Gastrocnemius medialis (tissue), 4 donors: ENCODE measurements at regions not wholly inside any gene's neighbourhood (a gene's known extent, or its start where the extent isn't known, plus 50 kb on each side); places are given as distances from the start of the nearest gene placed in this dataset.
A peak's percentile ranks its signal among the peaks of the same experiment; 100 is the strongest.

Experiments
- ATAC-seq, 2 donors: fragments of 150-250 bp; one replicate each; pipeline ENCODE4 v1.9.1; 2016
- DNase-seq, 2 donors: peaks; one replicate each; pipeline ENCODE4 v3.0.0-alpha.2; 2019
- H3K27ac ChIP-seq, 4 donors: fragments of 200-600 bp; sonication (generic); 1 replicate in 1 of 4; 2 replicates in 3 of 4; pipeline ENCODE4 v1.5.1; 2016 to 2018; ENCODE audit warnings: mild to moderate bottlenecking in 2 of 4, moderate library complexity in 1 of 4
- H3K27me3 ChIP-seq, 3 donors: fragments of 200-600 bp; sonication (generic) in 2 of 3; 1 replicate in 1 of 3; 2 replicates in 2 of 3; pipeline versions ENCODE4 v1.5.1 to v1.6.0; 2016 to 2019; ENCODE audit warnings: mild to moderate bottlenecking in 1 of 3, moderate library complexity in 1 of 3
- H3K36me3 ChIP-seq, 2 donors: fragments of 200-600 bp; sonication (generic) in 1 of 2; one replicate each; pipeline ENCODE4 v1.5.1; 2017 to 2018
- H3K4me1 ChIP-seq, 2 donors: fragments of 200-600 bp; sonication (generic) in 1 of 2; one replicate each; pipeline ENCODE4 v1.5.1; 2016 to 2017; ENCODE audit warnings: mild to moderate bottlenecking in 2 of 2
- H3K4me3 ChIP-seq, 4 donors: fragments of 200-600 bp; sonication (generic) in 3 of 4; 1 replicate in 1 of 4; 2 replicates in 3 of 4; pipeline ENCODE4 v1.5.1; 2016 to 2019; ENCODE audit warnings: mild to moderate bottlenecking in 2 of 4
- H3K9me3 ChIP-seq, 3 donors: fragments of 200-600 bp; sonication (generic) in 2 of 3; 1 replicate in 1 of 3; 2 replicates in 2 of 3; pipeline ENCODE4 v1.5.1; 2016 to 2019
- CTCF ChIP-seq, 5 experiments: fragments of 450-650 bp in 3 of 5; fragments of 200-600 bp in 2 of 5; sonication (generic) in 2 of 5; IDR thresholded peaks in 4 of 5; conservative IDR thresholded peaks in 1 of 5; 1 replicate in 4 of 5; 2 replicates in 1 of 5; pipeline ENCODE4 v1.5.1; 2016 to 2019; ENCODE audit warnings: antibody characterized with exemption in 5 of 5, mild to moderate bottlenecking in 3 of 5, moderate library complexity in 3 of 5
- POLR2A ChIP-seq, 2 donors: fragments of 450-650 bp; IDR thresholded peaks; one replicate each; pipeline ENCODE4 v1.6.1; 2017; ENCODE audit warnings: antibody characterized with exemption in 2 of 2, mild to moderate bottlenecking in 2 of 2, moderate library complexity in 2 of 2
- in situ Hi-C, 4 donors: fragments of 200-750 bp; cut with MboI; loops; one replicate each; pipeline versions ENCODE4 v1.15.0 to v1.8.0; 2017; ENCODE audit warnings: low sequenced_read_pairs in 4 of 4
- intact Hi-C: fragments of 100-400 bp; cut with DNase I; formaldehyde crosslinking; loops from one replicate; pipeline ENCODE4 v1.15.1; 2023; ENCODE audit warnings: low total_unique reads

- DNase-seq (peak in 1 of 2 donors; percentile 40), ATAC-seq (peak; percentile 44 to 45)
- no peaks in the 10 kb centered on the region for H3K36me3 ChIP-seq
- peak in 1 of 2 donors; percentile 47 for TF ChIP-seq POLR2A (IDR thresholded peaks at IDR 0.05)
- no peak for TF ChIP-seq CTCF (IDR thresholded peaks at IDR 0.05 in 4 of 5, conservative IDR thresholded peaks at IDR 0.05 in 1 of 5)
- peak overlapping the region; percentile 37 to 56 (median 38) for H3K4me3 ChIP-seq
- peaks cover 3 to 5% of the 10 kb centered on the region in 2 donors for H3K4me1 ChIP-seq
- intact Hi-C loops (no loop called here), in situ Hi-C loops (loop anchor here in 1 of 4 donors (25.0 kb wide), 1 partner anchor 1615 kb away; a partner anchor contains a TSS)
- peaks cover 86 to 99% (median 91%) of the 10 kb centered on the region in 3 donors for H3K27me3 ChIP-seq
- no peaks in the 10 kb centered on the region for H3K9me3 ChIP-seq
- H3K27ac ChIP-seq = peak overlapping the region; percentile 24 to 62 (median 48)
These were observed 109.8 kb downstream of the HFE start for GRCh38 chr6:26196846-26197635.

- intact Hi-C loops (no loop called here), in situ Hi-C loops (loop anchor here in 1 of 4 donors (25.0 kb wide), 1 partner anchor 1615 kb away; a partner anchor contains a TSS)
- ATAC-seq (no peak), DNase-seq (no peak)
- no peaks in the 10 kb centered on the region for H3K36me3 ChIP-seq
- peaks cover 83 to 99% (median 97%) of the 10 kb centered on the region in 3 donors for H3K27me3 ChIP-seq
- H3K9me3 ChIP-seq = no peaks in the 10 kb centered on the region
- peaks cover 3 to 5% of the 10 kb centered on the region in 2 donors for H3K4me1 ChIP-seq
- H3K4me3 ChIP-seq = peak overlapping the region in 3 of 4 donors; percentile 37 to 56 (median 38)
- TF ChIP-seq CTCF (IDR thresholded peaks at IDR 0.05 in 4 of 5, conservative IDR thresholded peaks at IDR 0.05 in 1 of 5) = no peak
- no peak for TF ChIP-seq POLR2A (IDR thresholded peaks at IDR 0.05)
- H3K27ac ChIP-seq = no peak overlapping the region
These were observed 110.4 kb downstream of the HFE start for GRCh38 chr6:26197636-26197932.

- DNase-seq (no peak), ATAC-seq (no peak)
- H3K27ac ChIP-seq = peak overlapping the region in 3 of 4 donors; percentile 71 to 76 (median 72)
- H3K36me3 ChIP-seq = no peaks in the 10 kb centered on the region
- intact Hi-C loops (no loop called here), in situ Hi-C loops (loop anchor here in 1 of 4 donors (25.0 kb wide), 1 partner anchor 1614 kb away; a partner anchor contains a TSS)
- TF ChIP-seq POLR2A (IDR thresholded peaks at IDR 0.05) (no peak), CTCF (IDR thresholded peaks at IDR 0.05 in 4 of 5, conservative IDR thresholded peaks at IDR 0.05 in 1 of 5) (no peak)
- H3K4me1 ChIP-seq = peaks cover 3 to 5% of the 10 kb centered on the region in 2 donors
- peaks cover 82 to 99% (median 97%) of the 10 kb centered on the region in 3 donors for H3K27me3 ChIP-seq
- peak overlapping the region; percentile 42 to 56 (median 48) for H3K4me3 ChIP-seq
- no peaks in the 10 kb centered on the region for H3K9me3 ChIP-seq
These were observed 110.9 kb downstream of the HFE start for GRCh38 chr6:26197933-26198721.

GRCh38 chr6:26198722-26199056 is 111.5 kb downstream of the HFE start:
- H3K36me3 ChIP-seq = no peaks in the 10 kb centered on the region

More at GRCh38 chr6:26198722-26199056, 111.5 kb downstream of the HFE start:
- peaks cover 80 to 99% (median 99%) of the 10 kb centered on the region in 3 donors for H3K27me3 ChIP-seq
- ATAC-seq (no peak), DNase-seq (no peak)
- peaks cover 3 to 5% of the 10 kb centered on the region in 2 donors for H3K4me1 ChIP-seq
- TF ChIP-seq CTCF (IDR thresholded peaks at IDR 0.05 in 4 of 5, conservative IDR thresholded peaks at IDR 0.05 in 1 of 5) (no peak), POLR2A (IDR thresholded peaks at IDR 0.05) (no peak)
- peak overlapping the region; percentile 42 to 56 (median 48) for H3K4me3 ChIP-seq
- in situ Hi-C loops (loop anchor here in 1 of 4 donors (25.0 kb wide), 1 partner anchor 1614 kb away; a partner anchor contains a TSS), intact Hi-C loops (no loop called here)
- H3K9me3 ChIP-seq = no peaks in the 10 kb centered on the region
- peak overlapping the region; percentile 64 to 76 (median 72) for H3K27ac ChIP-seq
